WTC11 (cell line): ENCODE measurements at regions not wholly inside any gene's neighbourhood (a gene's known extent, or its start where the extent isn't known, plus 50 kb on each side); places are given as distances from the start of the nearest gene placed in this dataset.

Source experiments
- HMGA2 ChIP-seq: fragments of 250-450 bp; sonication (Bioruptor Pico); IDR thresholded peaks from 2 replicates; pipeline ENCODE4 v1.4.0; 2021; ENCODE audit warnings: mild to moderate bottlenecking, moderate library complexity
- IRF2 ChIP-seq: sonication (generic); formaldehyde crosslinking; IDR thresholded peaks from 2 replicates; pipeline ENCODE4 v1.8.0; 2022; ENCODE audit warnings: low read depth, missing genetic modification reagents, borderline replicate concordance
- NFATC4 ChIP-seq: fragments of 250-450 bp; sonication (Bioruptor Pico); IDR thresholded peaks from 2 replicates; pipeline ENCODE4 v1.9.0; 2021; ENCODE audit warnings: mild to moderate bottlenecking
- NR3C1 ChIP-seq: sonication (generic); formaldehyde crosslinking; conservative IDR thresholded peaks from 2 replicates; pipeline ENCODE4 v1.8.1; 2023; ENCODE audit warnings: low read depth, mild to moderate bottlenecking, missing genetic modification reagents
- SMAD4 ChIP-seq: sonication (generic); formaldehyde crosslinking; IDR thresholded peaks from 2 replicates; pipeline ENCODE4 v1.8.0; 2022; ENCODE audit warnings: mild to moderate bottlenecking, missing genetic modification reagents
- SP1 ChIP-seq: sonication (generic); formaldehyde crosslinking; conservative IDR thresholded peaks from 2 replicates; pipeline ENCODE4 v1.8.1; 2022; ENCODE audit warnings: missing genetic modification reagents
- ZNF232 ChIP-seq: sonication (generic); formaldehyde crosslinking; IDR thresholded peaks from 2 replicates; pipeline ENCODE4 v1.8.0; 2022; ENCODE audit warnings: mild to moderate bottlenecking, missing genetic modification reagents
- TF ChIP-seq, protein P1 (sequence below): sonication (generic); formaldehyde crosslinking; IDR thresholded peaks from 2 replicates; pipeline ENCODE4 v1.8.1; 2023; ENCODE audit warnings: mild to moderate bottlenecking, missing genetic modification reagents, borderline replicate concordance
- TF ChIP-seq, protein P2 (sequence below): sonication (generic); formaldehyde crosslinking; conservative IDR thresholded peaks from 2 replicates; pipeline ENCODE4 v1.8.1; 2023; ENCODE audit warnings: mild to moderate bottlenecking, low read depth, missing genetic modification reagents, moderate library complexity
- TF ChIP-seq, protein P3 (sequence below): sonication (generic); formaldehyde crosslinking; IDR thresholded peaks from 2 replicates; pipeline ENCODE4 v1.8.0; 2022; ENCODE audit warnings: missing genetic modification reagents
- TF ChIP-seq, protein P4 (sequence below): sonication (generic); formaldehyde crosslinking; IDR thresholded peaks from 2 replicates; pipeline ENCODE4 v1.8.1; 2022; ENCODE audit warnings: missing genetic modification reagents, borderline replicate concordance
- TF ChIP-seq, protein P5 (sequence below): fragments of 250-450 bp; sonication (Bioruptor Pico); IDR thresholded peaks from 2 replicates; pipeline ENCODE4 v1.9.0; 2021; ENCODE audit warnings: mild to moderate bottlenecking, borderline replicate concordance

DNA sequence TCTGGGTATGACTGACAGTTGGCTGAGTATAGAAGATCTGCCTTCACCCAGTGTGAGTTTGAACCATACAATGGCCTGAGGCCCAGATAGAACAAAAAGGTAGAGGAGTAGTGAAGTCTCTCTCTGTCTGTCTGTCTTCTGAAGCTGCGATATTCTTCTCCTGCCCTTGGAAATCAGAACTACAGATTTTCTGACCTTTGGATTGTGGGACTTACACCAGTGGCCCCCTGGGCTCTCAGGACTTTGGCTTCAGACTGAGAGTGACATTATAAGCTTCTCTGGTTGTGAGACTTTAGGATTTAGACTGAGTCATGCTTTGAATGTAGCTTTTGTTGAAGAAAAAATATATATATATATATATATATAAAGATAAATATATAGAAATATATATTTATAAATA is 1235.0 kb upstream of the ADGRL4 start (continued):
- TF ChIP-seq, protein P1, sequence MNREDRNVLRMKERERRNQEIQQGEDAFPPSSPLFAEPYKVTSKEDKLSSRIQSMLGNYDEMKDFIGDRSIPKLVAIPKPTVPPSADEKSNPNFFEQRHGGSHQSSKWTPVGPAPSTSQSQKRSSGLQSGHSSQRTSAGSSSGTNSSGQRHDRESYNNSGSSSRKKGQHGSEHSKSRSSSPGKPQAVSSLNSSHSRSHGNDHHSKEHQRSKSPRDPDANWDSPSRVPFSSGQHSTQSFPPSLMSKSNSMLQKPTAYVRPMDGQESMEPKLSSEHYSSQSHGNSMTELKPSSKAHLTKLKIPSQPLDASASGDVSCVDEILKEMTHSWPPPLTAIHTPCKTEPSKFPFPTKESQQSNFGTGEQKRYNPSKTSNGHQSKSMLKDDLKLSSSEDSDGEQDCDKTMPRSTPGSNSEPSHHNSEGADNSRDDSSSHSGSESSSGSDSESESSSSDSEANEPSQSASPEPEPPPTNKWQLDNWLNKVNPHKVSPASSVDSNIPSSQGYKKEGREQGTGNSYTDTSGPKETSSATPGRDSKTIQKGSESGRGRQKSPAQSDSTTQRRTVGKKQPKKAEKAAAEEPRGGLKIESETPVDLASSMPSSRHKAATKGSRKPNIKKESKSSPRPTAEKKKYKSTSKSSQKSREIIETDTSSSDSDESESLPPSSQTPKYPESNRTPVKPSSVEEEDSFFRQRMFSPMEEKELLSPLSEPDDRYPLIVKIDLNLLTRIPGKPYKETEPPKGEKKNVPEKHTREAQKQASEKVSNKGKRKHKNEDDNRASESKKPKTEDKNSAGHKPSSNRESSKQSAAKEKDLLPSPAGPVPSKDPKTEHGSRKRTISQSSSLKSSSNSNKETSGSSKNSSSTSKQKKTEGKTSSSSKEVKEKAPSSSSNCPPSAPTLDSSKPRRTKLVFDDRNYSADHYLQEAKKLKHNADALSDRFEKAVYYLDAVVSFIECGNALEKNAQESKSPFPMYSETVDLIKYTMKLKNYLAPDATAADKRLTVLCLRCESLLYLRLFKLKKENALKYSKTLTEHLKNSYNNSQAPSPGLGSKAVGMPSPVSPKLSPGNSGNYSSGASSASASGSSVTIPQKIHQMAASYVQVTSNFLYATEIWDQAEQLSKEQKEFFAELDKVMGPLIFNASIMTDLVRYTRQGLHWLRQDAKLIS (CRISPR knock-in tag): no peak
- TF ChIP-seq, protein P2, sequence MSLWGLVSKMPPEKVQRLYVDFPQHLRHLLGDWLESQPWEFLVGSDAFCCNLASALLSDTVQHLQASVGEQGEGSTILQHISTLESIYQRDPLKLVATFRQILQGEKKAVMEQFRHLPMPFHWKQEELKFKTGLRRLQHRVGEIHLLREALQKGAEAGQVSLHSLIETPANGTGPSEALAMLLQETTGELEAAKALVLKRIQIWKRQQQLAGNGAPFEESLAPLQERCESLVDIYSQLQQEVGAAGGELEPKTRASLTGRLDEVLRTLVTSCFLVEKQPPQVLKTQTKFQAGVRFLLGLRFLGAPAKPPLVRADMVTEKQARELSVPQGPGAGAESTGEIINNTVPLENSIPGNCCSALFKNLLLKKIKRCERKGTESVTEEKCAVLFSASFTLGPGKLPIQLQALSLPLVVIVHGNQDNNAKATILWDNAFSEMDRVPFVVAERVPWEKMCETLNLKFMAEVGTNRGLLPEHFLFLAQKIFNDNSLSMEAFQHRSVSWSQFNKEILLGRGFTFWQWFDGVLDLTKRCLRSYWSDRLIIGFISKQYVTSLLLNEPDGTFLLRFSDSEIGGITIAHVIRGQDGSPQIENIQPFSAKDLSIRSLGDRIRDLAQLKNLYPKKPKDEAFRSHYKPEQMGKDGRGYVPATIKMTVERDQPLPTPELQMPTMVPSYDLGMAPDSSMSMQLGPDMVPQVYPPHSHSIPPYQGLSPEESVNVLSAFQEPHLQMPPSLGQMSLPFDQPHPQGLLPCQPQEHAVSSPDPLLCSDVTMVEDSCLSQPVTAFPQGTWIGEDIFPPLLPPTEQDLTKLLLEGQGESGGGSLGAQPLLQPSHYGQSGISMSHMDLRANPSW (CRISPR knock-in tag): no peak
- TF ChIP-seq SMAD4 (CRISPR knock-in tag) (no peak), ZNF232 (no peak), IRF2 (CRISPR knock-in tag) (no peak), HMGA2 (CRISPR knock-in tag) (no peak), SP1 (CRISPR knock-in tag) (no peak), NR3C1 (CRISPR knock-in tag) (no peak), NFATC4 (CRISPR knock-in tag) (no peak)
- TF ChIP-seq, protein P3, sequence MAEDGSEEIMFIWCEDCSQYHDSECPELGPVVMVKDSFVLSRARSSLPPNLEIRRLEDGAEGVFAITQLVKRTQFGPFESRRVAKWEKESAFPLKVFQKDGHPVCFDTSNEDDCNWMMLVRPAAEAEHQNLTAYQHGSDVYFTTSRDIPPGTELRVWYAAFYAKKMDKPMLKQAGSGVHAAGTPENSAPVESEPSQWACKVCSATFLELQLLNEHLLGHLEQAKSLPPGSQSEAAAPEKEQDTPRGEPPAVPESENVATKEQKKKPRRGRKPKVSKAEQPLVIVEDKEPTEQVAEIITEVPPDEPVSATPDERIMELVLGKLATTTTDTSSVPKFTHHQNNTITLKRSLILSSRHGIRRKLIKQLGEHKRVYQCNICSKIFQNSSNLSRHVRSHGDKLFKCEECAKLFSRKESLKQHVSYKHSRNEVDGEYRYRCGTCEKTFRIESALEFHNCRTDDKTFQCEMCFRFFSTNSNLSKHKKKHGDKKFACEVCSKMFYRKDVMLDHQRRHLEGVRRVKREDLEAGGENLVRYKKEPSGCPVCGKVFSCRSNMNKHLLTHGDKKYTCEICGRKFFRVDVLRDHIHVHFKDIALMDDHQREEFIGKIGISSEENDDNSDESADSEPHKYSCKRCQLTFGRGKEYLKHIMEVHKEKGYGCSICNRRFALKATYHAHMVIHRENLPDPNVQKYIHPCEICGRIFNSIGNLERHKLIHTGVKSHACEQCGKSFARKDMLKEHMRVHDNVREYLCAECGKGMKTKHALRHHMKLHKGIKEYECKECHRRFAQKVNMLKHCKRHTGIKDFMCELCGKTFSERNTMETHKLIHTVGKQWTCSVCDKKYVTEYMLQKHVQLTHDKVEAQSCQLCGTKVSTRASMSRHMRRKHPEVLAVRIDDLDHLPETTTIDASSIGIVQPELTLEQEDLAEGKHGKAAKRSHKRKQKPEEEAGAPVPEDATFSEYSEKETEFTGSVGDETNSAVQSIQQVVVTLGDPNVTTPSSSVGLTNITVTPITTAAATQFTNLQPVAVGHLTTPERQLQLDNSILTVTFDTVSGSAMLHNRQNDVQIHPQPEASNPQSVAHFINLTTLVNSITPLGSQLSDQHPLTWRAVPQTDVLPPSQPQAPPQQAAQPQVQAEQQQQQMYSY (CRISPR knock-in tag): no peak
- TF ChIP-seq, protein P4, sequence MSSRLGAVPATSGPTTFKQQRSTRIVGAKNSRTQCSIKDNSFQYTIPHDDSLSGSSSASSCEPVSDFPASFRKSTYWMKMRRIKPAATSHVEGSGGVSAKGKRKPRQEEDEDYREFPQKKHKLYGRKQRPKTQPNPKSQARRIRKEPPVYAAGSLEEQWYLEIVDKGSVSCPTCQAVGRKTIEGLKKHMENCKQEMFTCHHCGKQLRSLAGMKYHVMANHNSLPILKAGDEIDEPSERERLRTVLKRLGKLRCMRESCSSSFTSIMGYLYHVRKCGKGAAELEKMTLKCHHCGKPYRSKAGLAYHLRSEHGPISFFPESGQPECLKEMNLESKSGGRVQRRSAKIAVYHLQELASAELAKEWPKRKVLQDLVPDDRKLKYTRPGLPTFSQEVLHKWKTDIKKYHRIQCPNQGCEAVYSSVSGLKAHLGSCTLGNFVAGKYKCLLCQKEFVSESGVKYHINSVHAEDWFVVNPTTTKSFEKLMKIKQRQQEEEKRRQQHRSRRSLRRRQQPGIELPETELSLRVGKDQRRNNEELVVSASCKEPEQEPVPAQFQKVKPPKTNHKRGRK (CRISPR knock-in tag): no peak
- TF ChIP-seq, protein P5, sequence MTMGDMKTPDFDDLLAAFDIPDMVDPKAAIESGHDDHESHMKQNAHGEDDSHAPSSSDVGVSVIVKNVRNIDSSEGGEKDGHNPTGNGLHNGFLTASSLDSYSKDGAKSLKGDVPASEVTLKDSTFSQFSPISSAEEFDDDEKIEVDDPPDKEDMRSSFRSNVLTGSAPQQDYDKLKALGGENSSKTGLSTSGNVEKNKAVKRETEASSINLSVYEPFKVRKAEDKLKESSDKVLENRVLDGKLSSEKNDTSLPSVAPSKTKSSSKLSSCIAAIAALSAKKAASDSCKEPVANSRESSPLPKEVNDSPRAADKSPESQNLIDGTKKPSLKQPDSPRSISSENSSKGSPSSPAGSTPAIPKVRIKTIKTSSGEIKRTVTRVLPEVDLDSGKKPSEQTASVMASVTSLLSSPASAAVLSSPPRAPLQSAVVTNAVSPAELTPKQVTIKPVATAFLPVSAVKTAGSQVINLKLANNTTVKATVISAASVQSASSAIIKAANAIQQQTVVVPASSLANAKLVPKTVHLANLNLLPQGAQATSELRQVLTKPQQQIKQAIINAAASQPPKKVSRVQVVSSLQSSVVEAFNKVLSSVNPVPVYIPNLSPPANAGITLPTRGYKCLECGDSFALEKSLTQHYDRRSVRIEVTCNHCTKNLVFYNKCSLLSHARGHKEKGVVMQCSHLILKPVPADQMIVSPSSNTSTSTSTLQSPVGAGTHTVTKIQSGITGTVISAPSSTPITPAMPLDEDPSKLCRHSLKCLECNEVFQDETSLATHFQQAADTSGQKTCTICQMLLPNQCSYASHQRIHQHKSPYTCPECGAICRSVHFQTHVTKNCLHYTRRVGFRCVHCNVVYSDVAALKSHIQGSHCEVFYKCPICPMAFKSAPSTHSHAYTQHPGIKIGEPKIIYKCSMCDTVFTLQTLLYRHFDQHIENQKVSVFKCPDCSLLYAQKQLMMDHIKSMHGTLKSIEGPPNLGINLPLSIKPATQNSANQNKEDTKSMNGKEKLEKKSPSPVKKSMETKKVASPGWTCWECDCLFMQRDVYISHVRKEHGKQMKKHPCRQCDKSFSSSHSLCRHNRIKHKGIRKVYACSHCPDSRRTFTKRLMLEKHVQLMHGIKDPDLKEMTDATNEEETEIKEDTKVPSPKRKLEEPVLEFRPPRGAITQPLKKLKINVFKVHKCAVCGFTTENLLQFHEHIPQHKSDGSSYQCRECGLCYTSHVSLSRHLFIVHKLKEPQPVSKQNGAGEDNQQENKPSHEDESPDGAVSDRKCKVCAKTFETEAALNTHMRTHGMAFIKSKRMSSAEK: no peak
